ENCODE measurements at regions not wholly inside any gene's neighbourhood (a gene's known extent, or its start where the extent isn't known, plus 50 kb on each side); places are given as distances from the start of the nearest gene placed in this dataset.

DNA sequence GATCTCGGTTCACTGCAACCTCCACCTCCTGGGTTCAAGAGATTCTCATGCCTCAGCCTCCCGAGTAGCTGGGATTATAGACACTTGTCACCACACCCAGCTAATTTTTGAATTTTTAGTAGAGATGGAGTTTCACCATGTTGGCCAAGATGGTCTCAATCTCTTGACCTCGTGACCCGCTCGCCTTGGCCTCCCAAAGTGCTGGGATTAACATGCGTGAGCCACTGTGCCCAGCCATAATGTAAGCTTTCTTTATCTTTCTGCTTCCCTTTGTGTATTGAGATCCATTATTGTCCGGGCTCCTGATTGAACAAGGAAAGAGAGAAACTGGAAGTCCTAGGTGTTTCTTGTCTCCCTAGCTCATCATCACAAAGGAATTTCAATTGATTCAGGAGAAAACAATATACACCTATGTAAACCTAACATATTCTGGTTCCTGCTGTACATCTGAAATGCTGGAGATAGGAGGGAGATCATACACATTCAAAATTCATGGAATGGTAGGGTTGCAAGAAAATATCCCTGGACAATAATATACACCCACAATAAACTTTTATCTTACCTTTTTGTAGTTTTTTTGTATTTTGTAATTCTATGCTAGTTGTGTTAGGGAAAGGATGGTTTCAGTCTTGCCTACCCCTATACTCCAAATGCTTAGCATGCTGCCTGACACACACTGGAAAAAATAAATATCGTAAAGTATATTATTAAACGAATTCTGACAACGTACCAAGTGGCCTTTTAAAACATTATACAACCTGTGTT lies 194.4 kb upstream of the HS3ST1 start:
- no peak for DNase-seq (ENCODE audit: low read depth in 4 of 4, low spot score in 1 of 4)

DNA sequence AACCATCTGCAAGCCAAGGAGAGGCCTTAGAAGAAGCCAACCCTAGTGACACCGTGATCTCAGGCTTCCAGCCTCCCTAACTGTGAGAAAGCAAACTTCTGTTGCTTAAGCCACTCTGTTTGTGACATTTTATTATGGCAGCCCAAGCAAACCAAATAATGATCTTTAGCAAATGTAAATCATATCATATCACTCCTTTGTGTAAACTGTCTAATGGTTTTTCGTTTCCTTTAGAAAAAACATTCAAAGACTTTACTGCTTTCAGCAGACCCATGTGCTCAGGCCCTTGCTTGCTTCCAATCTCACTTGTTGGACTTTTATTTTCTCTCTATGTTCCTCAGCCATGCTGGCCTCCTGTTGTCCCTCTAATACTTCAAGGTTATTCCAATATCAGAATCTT lies 192.2 kb upstream of the HS3ST1 start:
- no peak for DNase-seq (ENCODE audit: low read depth in 4 of 4, low spot score in 1 of 4)

DNA sequence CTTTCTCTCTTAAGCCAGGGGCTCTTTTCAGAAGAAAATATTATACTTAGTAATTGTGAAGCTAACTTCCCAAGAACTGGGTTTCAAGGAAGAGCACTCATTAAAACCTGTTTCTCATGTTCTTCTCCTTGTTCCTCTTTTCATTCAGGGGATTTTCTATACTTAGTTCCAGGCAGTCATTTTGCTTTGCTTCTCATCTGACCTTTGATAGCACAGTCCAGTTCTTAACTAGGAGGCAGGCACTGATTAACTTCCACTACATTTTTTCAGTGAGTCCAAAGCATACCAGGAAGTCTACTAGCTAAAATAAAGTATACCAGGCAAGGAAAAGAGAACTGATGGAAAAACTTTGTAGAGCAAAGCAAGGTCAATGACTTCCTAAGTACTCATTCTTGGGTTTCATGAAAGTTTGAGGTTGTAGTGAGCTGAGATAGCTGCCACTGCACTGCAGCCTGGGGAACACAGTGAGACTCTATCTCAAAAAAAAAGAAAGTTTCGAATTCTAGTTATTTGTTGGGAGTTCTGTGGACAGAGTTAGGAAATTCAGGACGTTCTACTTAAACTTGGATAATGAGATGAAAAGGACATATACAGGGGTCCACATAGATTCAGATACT lies 190.1 kb upstream of the HS3ST1 start:
- DNase-seq (ENCODE audit: low read depth in 4 of 4, low spot score in 1 of 4): no peak

DNA sequence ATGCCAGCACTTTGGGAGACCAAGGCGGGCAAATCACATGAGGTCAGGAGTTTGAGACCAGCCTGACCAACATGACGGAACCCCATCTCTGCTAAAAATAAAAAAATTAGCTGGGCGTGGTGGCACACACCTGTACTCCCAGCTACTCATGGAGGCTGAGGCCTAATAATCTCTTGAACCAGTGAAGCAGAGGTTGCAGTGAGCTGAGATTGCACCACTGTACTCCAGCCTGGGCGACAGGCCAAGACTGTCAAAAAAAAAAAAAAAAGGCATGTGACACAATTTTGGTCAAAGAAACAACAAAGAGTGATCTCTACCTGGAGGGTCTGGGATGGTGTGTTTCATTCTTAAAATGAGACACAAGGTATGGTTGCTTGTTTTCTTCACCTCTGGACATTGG lies 188.2 kb upstream of the HS3ST1 start:
- no peak for DNase-seq (ENCODE audit: low read depth in 4 of 4, low spot score in 1 of 4)

DNA sequence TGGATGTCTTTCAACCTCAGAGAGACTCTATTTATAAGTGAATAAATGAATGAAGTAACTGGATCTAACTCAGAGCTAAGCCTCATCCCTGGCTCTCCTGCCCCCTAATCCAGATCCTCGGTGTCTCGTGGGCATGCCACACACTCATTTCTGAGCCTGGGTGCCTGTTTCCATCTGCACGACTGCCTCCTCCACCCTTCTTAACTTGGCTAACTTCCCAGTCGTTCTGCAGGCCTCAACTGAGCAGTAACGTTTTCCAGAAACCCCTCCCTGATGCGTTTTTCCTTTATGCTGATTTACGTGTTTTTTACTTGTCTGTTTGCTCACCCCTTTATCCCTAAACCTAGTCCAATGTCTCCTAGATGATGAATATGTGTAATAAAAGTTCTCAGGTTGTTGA lies 186.9 kb upstream of the HS3ST1 start:
- no peak for DNase-seq (ENCODE audit: low read depth in 4 of 4, low spot score in 1 of 4)

DNA sequence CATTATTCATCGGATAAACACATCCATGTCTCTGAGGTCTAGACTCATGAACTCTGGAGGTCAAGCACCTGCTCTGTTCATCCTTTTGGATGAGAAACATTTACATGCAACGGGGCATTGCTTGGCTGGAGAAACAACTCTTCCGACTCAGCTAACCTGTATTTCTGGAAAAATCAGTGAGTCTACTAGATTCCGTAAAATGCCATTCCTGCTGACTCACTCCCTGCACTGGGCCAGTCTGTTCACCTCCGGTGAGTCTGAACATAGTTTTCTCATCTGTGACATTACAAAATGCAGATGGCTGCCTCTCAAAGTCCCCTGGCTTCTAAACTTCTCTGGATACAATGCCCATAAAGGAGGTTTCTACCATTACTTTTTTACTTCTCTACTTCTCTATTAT lies 185.7 kb upstream of the HS3ST1 start:
- no peak for DNase-seq (ENCODE audit: low read depth in 4 of 4, low spot score in 1 of 4)

DNA sequence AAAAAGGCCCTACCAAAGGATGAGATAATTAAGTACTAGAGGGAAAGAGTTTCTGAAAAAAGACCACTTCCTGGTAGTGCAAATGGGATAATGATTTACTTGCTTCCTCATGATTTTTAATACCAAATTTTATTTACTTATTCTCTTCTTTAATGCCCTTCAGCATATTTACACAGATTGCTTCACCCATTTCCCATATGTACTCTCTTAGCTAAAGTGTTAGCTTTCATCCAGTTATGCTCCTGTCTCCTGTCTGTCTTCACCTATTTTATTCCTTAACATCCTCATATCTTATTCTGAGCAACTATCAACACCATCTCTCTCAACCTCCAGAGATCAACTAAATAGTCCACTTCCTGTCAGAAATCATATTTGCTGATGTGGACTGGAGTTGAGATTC lies 183.2 kb upstream of the HS3ST1 start:
- no peak for DNase-seq (ENCODE audit: low read depth in 4 of 4, low spot score in 1 of 4)

DNA sequence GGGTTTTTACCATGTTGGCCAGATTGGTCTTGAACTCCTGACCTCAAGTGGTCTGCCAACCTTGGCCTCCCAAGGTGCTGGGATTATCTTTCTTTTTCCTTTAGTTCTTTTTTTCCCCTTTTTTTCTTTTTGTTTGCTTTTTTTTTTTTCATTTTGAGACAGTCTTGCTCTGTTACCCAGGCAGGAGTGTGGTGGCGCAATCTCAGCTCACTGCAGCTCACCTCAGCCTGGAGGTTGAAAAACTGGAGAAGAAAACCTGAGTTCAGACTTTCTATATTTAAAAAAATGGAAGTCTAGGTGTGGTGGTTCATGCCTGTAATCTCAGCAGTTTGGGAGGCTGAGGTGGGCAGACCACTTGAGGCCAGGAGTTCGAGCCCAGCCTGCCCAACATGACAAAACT lies 181.1 kb upstream of the HS3ST1 start:
- no peak for DNase-seq (ENCODE audit: low read depth in 4 of 4, low spot score in 1 of 4)

GRCh38 chr4:11608992-11609391 lies 180.3 kb upstream of the HS3ST1 start:
- no peak for DNase-seq (ENCODE audit: low read depth in 4 of 4, low spot score in 1 of 4)

GRCh38 chr4:11606078-11606477 lies 177.4 kb upstream of the HS3ST1 start:
- no peak for DNase-seq (ENCODE audit: low read depth in 4 of 4, low spot score in 1 of 4)

DNA sequence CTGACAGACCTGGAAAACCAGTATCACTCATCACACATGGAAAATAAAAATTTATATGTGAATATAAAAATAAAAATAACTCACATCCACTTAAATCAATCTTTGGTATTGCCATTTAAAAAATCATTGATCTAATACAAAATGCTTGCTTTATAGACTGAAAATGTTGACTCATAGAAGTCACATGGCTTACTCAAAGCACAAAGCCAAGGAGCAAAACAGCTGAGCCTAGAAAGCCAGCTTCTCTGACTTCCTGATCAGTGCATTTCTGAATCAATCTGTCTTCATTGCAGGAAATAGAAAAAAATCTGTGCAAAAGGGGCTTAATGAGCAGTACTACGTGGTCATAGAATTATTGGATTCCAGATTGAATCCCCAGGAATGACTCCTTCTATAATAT lies 176.9 kb upstream of the HS3ST1 start:
- no peak for DNase-seq (ENCODE audit: low read depth in 4 of 4, low spot score in 1 of 4)

- DNase-seq (ENCODE audit: low read depth in 4 of 4, low spot score in 1 of 4): no peak
Observed at GRCh38 chr4:11604821-11605220, 176.1 kb upstream of the HS3ST1 start.

- no peak for DNase-seq (ENCODE audit: low read depth in 4 of 4, low spot score in 1 of 4)
Observed at GRCh38 chr4:11603591-11604194, 175.0 kb upstream of the HS3ST1 start.

DNA sequence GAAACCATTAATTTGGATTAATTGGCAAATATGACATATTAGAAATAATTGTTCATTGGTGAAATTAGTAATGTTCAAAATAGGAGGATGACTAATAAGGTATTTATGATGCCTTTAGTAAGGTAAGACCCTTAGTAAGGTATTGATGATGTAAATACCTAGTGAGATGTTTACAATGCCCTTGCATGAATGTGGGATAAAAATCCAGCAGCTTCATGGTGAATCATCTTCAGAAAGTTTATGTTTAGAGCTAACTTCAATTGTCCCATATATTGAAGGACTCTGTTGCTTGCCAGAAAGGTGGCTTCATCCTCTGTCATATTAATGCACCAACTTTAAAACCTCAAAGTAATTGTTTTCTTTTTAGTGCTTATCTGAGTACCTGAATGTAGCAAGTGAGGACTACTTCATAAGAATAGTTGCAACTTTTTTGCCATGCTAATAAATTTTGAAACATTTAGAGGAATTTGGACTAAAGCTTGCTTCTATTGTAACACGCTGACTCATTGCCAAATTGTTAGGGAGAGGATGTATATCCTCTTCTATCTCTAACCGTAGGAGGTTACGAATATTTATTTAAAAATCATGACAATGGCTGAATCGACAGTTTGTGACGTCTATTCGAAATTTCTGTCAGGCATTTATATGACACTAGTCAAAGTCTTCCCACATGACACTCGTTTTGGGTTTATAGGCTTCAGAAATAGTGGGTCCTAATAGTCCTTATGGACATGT lies 174.1 kb upstream of the HS3ST1 start:
- no peak for DNase-seq (ENCODE audit: low read depth in 4 of 4, low spot score in 1 of 4)

- DNase-seq (ENCODE audit: low read depth in 4 of 4, low spot score in 1 of 4): no peak
Observed at GRCh38 chr4:11599064-11599463, 170.4 kb upstream of the HS3ST1 start.

DNA sequence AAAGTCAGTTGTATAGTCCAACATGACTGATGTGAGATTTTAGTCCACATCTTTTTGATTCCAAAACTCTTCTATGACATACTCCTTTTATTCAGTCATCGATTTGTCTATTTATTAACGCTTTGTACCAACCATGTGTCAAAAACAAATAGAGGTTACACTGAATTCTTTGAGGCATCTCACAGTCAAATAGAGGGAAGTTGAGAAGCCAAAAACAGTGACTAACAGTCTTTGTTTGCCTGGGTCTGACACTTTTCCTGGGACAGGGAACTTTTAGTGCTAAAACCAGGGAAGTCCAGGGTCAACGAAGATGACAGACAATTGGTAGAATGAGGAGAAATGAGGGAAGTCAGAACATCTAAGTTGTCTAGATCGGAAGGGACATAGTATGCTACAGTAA lies 169.9 kb upstream of the HS3ST1 start:
- no peak for DNase-seq (ENCODE audit: low read depth in 4 of 4, low spot score in 1 of 4)

GRCh38 chr4:11597506-11597905 lies 168.8 kb upstream of the HS3ST1 start:
- no peak for DNase-seq (ENCODE audit: low read depth in 4 of 4, low spot score in 1 of 4)

- DNase-seq (ENCODE audit: low read depth in 4 of 4, low spot score in 1 of 4): no peak
Observed at GRCh38 chr4:11596989-11597388, 168.3 kb upstream of the HS3ST1 start.

DNA sequence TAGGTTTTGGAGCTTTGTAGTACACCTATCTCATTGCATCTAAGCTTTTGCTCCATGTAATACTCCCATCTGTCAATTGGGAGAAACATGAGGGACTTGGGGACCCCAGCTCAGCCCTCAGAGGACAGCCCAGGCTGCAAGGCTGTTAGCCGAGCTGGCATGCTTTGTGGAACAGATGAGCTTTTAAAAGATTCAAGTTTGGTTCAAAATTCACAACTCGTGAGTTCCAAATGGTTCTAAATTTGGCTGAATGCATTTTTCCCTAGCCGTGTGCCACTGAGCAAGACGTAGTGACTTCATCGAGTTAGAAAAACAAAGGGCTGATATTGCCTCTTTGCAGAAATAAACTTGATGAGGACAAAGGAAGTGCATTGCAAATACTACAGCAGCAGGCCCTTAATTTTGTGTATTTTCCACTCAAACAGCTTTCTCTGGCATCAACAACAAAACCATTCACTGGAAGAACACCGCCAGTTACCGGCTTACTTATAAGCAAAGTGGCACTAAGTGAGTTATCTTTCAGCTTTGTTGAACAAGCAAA lies 165.0 kb upstream of the HS3ST1 start:
- no peak for DNase-seq (ENCODE audit: low read depth in 4 of 4, low spot score in 1 of 4)

GRCh38 chr4:11592276-11592675 lies 163.6 kb upstream of the HS3ST1 start:
- DNase-seq (ENCODE audit: low read depth in 4 of 4, low spot score in 1 of 4): no peak

- DNase-seq (ENCODE audit: low read depth in 4 of 4, low spot score in 1 of 4): no peak
Observed at GRCh38 chr4:11590132-11590531, 161.4 kb upstream of the HS3ST1 start.

DNA sequence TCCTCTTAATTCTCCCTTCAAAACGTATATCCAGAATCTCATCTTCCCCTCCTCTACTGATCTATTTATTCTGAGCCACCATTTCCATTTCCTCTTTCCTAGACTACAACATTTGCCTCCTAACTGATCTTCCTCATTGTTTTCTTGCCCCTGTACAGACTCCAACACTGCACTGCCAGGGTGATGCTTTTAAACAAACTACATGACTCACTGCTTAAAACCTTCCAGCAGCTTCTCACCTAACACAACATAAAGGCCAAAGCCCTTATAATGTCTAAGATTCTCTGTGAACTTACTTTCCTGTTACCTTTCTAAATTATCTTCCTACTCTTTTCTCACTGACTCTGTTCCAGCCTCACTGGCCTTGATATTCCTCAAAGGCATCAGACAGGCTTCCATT lies 161.0 kb upstream of the HS3ST1 start:
- no peak for DNase-seq (ENCODE audit: low read depth in 4 of 4, low spot score in 1 of 4)
